ENCODE measurements at regions not wholly inside any gene's neighbourhood (a gene's known extent, or its start where the extent isn't known, plus 50 kb on each side); places are given as distances from the start of the nearest gene placed in this dataset.
A peak's percentile ranks its signal among the peaks of the same experiment; 100 is the strongest.
"Not testable (repeated sequence)": the region's sequence is repeated elsewhere in the genome, so short reads cannot be mapped to it uniquely, and the experiment has no call there.

DNA sequence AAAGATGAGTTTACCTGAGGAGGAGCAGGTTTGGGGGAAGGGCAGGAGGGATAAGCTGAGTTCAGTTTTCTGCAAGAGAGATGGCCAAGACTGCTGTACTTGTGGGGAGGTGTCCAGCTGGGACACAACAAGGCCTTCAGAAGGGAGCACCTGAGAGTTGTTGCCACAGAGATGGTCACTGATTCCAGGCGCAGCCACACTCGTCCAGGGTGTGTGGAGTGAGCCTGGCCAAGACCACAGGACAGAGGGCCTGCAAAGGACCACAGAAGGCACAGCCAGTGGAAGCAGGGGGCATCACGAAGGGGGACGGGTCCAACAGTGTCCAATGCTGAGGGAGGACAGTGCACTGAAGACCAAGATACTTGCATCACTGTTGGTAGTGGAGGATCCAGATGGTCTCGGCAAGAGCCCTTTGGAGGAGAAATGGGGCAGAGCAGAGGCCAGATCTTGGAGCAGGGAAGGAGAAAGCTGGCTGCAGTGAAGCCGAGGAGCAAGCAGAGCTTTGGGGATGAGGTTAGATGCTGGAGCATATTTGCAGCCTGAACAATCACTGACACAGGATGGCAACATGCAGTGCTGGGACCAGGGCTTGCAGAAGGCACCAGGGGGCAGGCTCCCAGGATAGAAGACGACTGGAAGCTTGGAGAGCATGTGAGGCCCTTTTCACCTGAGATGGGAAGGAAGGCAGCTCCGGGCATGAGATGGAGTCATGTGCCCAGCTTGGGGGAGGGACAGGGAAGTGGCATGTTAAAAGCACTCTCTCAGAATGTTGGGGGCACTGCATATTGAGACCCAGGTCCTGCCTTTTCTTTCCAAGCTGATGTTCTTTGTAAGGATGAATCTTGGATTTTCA is 214.0 kb downstream of the CYP26B1 start:
- no peak for DNase-seq

DNA sequence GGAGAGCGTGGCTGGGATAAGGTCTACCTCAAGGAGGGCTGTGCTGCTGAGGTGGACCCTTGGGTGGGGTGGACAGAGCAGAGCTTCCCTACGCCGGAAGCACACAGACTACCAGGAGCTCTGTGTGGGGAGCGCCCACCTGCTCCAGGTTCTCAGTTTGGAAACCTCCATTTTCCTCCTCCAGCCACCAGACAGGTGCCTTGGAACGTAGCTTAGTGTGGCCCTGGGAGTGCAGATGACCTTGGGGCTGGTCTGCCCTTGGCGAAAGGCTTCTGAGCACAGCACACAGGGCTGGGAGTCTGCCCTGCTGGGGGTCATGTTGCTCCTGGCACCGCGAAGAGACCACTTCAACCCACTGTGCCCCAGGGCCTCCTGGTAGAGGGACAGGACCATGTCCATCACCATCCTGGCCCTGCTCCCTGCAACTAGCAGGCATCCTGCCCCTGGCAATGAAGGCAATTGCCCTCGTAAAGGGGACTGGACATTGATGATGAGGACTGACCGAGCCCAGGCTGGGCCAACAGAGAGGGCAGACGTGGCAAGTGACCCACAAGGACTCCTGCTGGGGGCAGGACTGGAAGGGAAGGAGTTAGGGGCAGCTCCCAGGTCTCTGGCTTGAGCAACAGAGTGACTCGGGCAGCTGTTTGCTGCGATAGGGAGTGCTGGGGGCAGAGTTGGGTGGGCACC is 214.7 kb downstream of the CYP26B1 start:
- no peak for DNase-seq

DNA sequence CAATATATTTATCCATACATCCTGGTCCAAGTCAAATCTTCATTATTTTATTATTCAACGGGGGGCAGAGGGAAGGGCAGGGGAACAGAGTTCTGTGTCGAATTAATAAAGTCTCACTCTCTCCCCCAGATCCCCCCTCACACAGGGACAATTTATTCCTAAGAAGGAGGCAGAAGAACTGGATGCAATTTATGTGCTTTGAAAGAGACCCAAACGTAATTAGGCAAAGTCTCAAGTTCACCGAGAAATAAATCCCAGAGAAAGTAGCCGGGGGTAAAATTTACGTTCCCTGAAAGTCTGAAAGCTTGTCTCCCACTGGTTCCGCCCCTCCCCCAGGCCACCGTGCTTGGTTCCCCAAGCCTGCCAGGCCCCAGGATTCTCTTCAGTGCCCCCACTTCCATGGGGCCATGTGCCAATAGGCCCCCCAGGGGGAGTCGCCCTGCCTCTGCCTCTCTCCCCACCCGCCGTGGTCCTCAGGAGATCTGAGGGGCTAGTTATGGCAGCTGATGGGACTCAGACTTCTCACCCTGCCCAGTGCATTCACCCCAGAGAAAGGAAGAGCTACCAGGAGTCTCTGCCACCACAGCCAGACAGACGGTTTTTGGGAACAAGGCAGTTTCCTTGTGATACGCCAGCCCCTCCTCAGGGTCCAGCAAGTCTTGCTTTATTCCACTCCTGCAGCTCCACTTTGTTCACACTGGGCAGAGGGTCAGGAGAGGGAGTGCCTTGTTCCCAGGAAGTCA is 215.5 kb downstream of the CYP26B1 start:
- no peak for DNase-seq

DNA sequence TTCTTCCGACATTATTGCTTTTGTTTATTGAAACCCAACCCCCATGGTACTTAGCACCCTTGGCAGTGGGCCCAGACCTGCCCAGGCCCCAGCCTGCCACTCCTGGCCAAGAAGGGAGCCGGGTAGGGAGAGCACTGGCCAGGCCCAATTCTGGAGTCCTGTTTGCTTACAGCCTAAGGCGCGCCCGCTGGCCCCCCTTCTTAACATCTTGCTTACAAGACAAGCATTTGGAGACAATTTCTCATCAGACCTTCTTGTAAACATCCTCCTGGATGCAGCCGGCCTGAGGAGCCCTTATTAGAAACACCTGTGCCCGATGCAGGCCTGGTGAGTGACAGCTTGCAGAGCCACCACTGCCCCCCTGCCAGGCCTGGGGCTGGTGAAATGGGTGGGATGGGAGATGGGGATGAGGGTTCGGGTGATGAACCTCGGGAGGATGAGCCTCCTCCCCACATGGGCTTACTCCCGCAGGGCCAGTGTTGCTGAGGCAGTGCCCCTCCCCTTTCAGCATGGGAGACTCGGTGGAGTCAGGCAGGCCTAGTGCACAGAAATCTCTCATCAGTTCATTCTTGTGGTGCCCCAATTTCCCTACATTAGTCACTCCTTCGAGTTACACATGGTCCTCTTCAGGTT is 217.5 kb downstream of the CYP26B1 start:
- no peak for DNase-seq

DNA sequence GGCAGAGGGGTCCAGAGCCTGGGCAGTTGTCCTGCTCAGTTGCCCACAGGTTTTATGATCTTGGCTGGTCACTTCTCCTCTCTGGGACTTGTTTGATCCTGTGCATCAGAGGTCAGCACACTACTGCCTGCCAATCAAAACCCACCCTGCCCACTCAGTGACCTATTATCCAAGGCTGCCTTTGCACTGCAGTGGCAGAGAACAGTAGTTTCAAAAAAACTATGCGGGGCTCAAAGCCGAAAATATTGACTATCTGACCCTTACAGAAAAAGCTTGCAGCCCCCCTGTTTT is 218.2 kb downstream of the CYP26B1 start:
- no peak for DNase-seq

DNA sequence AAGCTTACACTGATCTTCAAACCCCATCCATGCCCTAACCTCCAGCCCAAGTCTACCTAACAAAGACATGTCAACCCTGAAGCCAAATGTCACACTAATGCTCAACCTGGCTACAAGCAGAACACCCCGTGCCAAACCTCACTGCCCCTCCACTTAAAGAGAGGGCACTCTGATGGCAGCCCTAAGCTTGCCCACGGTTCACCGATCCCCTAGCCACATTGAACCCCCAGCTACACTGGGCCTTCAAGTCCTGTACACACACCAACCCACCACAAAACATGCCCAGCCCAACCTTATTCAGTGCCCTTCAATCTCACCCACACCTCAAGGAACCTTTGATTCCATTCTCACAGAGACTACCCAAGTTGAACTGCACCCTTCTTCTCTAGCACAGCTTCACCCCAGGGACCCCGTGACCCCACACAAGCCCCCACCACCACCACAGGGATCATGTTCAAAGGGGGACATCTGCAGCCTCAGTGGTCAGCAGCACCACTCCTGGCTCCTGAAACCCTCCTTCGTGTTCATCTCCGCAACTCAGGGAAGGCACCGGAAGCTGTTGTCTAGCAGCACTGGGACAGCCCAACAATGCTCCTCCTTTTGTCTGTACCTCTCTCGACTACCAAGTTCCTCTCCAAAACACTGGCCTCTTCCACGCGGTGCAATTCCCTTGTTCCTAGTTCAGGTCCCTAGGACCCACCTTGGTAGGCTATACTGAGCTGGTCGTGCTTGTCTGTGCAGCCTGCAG is 218.8 kb downstream of the CYP26B1 start:
- DNase-seq, result no peak

DNA sequence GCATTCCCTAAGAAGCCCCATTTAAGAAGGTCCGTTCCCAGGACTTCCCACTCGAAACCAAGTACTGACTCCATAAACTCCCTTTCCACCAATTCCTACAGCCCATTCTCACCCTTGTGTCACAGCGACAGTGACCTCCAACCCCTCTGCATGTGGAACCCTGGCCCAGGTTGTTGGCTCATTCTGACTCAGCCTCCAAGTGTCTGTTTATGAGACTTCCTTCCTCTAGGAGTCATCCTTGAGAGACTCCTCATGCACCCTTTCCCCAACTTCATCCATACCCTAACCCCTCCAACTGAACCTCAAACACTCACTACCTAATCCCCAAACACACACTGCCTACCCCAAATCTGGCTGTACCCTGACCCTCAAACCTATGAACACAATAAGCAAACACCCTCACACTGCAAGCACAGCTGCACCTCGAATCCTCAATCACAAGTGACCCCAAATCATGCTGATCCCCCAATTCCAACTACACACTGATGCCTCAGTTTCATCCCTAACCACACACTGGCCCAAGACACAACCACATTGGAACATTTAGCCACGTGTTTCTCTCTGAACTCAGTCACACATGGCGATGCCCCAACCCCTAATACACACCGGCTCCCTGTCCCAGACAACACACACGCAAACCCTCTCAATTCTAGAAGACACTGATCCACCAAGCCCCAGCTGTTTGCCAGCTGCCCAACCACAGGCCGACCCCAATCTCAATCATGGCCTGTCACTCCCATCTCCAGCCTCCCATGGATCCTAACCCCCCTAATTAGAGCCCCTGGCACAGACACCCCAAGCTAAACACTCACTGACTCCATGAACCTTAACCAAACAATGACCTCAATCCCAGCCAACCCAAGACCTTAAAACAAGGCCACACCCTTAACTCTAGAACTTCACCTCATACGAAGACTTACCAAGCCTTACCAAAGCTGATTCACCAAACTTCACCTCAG is 219.6 kb downstream of the CYP26B1 start:
- no peak for DNase-seq

DNA sequence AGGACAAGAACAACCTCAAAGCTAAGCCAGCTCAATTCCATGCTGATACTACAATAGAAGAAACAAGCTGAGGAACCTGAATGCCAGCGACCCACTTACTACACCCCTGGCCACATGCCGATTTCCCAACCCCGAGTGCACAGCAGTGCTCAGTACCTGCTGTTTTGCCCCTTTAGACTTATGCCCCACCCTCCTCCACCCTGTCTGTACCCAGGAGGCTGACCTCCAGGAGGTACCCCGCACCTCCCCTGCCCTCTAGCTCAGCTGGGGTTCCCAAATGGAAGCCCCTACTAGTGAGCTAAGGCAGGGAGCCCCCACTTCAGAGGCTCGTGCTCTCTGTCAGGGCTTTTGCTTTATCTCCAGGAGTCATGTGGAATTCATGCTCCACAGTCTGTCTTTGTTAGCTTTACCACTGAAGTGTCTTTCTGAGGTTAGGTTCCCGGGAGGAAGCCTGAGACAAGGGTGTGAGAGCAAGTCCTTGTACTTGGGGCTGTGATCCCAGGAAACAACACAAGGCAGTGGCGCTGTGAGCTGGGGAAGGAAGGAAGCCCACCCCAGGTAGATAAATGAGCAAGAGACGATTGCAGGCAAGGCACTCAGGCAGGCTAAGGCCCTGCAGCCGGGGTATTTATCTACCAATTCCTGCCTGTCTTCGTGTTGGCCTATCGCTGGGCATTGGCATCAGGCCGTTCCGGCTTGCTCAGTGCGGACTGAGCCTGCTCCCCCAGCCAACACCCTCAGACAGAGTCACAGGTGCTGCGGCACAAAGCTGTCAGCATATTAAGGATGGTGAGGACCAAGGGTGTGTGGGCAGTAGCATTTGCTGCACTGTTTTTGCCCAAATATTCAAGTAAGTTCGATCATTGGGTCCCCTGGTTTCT is 220.5 kb downstream of the CYP26B1 start:
- no peak for DNase-seq

DNA sequence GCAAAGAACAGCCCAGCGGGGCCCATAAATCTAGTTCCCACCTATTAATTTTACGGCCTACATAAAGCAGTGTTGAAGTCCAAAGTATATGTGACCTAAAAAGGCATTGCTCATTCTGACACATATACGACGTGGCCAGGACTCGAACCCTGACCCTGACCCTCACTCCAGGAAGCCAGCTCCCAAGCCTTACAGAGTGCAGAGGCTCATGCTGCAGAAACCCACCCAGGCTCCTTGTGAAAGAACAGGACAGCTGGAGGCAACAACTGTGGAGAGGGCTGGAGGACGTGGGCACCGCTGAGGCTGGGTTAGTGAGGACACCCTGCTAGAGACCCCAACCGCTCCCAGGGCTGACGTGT is 221.6 kb downstream of the CYP26B1 start:
- no peak for DNase-seq

DNA sequence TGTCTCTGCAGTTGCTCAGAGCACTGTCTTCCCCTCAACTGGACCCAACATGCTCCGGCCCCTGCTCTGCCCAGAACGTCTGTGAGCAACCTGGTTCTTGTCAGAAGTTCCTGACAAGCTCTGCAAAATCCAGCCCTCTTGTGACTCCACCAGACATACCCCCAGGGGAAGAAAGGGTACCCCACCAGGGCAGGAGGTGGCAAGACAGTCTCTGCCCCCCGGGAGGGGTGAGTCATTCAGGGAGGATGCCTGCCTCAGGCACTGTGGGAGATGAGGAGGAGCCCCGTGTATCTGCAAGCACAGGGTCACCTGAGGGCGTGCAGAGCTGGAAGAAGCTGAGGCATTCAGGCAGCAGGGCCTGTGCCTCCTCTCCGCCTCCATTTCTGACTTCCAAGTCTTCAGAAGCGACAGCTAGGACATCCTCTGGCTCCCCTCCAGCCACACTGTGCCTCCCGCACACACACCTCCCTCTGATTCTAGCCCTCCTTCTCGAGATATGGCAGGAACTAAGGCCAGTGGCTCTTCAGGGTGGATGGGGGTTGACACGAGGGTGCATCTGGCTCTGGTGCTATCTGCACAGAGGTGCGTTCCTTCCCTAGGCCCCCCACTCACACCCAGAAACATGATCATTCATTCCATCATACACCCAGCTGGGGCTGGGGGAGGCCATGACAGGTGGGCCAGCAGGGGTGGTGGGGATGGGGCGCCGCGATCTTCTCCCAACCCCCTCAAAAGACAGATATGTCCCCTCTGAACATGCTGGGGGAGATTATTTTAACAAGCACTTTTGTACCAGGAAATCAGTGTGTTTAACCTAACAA is 222.2 kb downstream of the CYP26B1 start:
- DNase-seq, result no peak

DNA sequence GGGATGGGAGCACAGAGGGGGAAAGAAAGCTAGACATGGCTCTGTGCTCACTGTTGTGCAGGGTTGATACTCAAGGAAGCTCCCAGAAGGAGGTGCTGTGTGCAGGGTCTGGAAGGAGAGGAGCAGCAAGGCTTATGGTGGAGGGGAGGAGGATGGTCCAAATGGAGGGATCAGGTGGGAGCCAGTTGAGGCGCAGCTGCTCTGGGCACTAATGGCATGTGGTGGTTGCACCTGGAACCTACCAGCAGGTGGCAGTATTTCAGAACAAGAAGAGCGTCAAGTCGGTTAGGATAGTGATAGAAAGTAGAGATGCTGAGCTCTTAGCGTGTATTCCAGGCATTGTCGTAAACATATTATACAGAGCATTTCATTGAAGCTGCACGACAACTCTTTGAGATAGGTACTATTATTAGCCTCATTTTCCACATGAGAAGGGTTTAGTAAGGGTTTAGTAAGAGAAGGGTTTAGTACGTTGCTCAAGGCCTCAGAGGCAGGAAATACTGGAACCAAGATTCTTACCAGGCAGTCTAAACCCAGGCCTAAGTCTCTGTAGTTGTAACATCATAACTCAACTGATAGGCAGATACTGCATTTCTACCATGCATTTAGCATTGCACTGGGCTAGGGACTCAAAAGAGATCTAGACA is 223.7 kb downstream of the CYP26B1 start:
- peak; percentile 53 for DNase-seq

DNA sequence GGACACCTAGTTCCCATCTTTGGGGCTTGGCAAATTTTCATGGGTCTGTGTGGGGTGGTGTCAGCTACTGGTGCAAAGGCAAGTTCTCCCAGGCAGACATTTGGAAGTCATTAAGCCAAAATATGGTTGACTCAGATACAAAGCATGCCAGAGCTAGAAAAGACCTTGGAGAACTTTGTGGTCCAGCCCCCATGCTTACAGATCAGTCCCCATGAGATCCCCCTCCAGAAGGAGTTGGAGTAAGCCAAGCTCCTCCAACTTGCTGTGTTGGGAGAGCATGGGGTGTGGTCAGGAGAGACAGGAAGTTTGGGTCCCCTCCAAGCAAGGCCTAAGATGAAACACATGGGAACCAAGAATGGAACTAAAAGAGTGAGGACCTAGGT is 224.5 kb downstream of the CYP26B1 start:
- no peak for DNase-seq

DNA sequence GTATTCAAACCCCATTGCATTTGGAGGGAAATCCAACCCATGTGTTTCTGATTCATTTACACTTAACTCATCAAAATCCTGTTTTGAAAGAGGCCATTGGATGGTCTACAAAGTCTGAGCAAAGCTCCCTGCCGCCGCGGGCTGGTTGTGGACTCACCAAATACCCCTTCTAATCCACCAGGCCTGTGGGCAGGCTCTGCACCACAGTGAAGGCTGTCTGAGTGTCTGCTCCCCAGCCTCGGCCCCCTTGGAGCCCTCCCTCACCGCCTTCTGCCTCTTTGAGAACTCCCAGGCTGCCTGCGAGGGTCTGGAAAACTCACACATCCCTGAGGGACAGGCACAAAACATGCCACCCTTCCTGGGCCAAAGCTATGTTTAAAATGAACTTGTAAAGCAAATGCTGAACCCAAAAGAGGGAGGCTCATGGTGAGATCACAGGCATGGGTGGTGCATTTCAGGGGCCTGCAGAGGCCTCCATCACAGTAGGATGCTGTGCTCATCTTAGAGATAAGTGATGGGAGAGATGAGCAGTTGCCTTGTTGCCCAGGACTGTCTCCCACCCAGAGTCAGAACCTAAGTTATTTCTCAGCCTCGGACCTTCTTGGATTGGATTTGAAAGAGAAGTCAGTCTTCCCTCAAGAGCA is 225.0 kb downstream of the CYP26B1 start:
- DNase-seq, result no peak

DNA sequence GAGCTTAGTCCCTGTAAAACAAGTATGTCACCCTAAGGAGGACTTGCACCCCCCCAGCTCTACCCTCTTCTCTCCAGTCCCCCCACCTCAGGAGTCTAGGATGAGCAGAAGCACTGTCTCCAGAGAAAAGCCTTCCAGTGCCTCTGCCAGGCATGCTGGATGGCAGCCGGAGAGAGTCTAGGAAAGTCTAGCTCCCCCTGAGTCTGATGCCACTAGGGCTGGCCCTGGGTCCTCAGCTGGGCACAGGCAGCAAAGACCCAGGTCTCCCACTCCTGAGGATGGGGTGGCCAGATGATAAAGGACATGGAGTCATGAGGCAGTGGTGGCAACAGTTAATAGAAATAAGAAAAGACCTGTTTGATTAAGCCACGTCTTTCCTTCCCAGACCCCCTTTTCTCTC is 225.6 kb downstream of the CYP26B1 start:
- DNase-seq, result no peak

DNA sequence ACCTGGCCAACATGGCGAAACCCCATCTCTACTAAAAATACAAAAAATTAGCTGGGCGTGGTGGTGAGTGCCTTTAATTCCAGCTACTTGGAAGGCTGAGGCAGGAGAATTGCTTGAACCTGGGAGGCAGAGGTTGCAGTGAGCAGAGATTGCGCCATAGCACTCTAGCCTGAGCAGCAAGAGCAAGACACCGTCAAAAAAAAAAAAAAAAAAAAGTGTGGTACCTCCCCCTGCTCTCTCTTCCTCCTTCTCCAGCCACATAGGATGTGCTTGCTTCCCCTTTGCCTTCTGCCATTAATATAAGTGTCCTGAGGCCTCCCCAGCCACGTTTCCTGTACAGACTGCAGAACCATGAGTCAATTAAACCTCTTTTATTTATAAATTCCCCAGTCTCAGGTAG is 226.8 kb downstream of the CYP26B1 start:
- not testable (repeated sequence) for DNase-seq

DNA sequence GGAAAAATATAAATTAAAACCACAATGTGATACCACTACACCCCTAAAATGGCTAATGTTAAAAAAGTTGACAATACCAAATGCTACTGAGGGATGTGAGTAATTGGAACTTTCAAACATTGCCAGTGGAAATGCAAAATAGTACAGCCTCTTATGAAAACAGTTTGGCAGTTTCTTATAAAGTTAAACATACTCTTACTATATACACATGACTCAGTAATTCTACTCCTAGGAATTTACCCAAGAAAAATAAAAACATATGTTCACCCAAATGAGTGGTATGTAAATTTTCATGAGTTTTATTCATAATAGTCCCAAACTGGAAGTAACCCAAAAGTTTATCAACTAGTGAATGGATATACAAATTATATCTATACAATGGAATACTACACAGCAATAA is 228.0 kb downstream of the CYP26B1 start:
- DNase-seq, result no peak

DNA sequence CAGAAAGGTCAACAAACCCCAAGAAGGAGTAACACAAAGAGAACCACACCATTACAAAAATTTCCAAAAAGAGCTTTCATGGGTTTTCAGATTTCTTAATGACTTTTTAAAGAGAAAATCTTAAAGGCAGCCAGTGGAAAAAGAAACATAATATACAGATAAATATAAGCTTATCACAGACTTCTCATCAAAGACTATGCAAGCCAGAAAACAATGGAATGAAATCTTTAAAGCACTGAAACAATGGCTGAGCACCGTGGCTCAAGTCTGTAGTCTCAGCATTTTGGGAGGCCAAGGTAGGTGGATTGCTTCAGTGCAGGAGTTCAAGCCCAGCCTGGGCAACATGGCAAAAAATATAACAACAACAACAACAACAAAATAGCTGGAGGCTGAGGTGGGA is 237.4 kb downstream of the CYP26B1 start:
- DNase-seq, result no peak

DNA sequence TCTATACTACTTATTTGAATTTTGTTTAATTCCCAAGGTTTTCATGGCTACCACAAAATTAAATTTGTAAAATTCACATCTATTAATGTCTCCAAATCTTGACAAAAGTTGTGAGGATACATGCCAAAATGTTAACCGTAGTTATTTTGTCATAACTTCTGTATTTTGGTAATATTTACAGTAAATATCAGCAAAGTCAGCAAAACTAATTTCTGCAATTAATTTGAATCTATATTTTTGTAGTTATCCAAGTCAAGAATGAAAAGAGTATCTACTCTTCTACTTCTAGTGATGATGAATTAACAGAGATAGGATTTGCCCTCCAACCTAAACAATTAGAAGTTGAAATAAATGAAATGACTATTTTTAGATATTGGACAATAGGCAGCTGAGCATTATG is 238.9 kb downstream of the CYP26B1 start:
- no peak for DNase-seq

DNA sequence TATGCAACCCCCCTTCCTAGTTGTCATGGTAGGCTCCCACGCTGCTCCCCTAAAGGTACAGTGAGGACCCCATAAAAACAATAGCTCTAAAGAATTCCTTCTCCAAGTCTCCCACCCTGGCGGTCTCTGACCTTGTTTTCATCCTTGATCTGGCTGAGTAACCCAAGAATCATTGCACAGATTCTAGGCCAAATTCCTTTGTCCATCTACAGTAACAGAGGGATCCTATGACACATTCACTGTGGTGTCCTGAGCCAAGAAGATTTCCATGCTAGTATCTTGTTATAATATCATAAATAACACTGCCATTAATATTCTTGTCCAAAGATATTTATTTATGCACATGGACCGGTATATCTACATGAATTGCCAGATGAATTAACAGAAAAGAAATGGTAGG is 240.2 kb downstream of the CYP26B1 start:
- no peak for DNase-seq
